Vagina (tissue), 2 donors: ENCODE measurements at regions not wholly inside any gene's neighbourhood (a gene's known extent, or its start where the extent isn't known, plus 50 kb on each side); places are given as distances from the start of the nearest gene placed in this dataset.
"Not testable (repeated sequence)": the region's sequence is repeated elsewhere in the genome, so short reads cannot be mapped to it uniquely, and the experiment has no call there.

Source experiments
- CTCF ChIP-seq, 3 experiments: fragments of 450-650 bp in 2 of 3; fragments of 200-600 bp in 1 of 3; sonication (generic) in 1 of 3; IDR thresholded peaks; one replicate each; pipeline ENCODE4 v1.5.1; 2017 to 2019; ENCODE audit warnings: antibody characterized with exemption in 3 of 3, mild to moderate bottlenecking in 2 of 3, moderate library complexity in 2 of 3
- POLR2A ChIP-seq, 2 donors: fragments of 450-650 bp; IDR thresholded peaks; one replicate each; pipeline ENCODE4 v1.6.1; 2017; ENCODE audit warnings: antibody characterized with exemption in 2 of 2, mild to moderate bottlenecking in 2 of 2, moderate library complexity in 2 of 2

GRCh38 chr5:136547096-136547495 lies 181.8 kb upstream of the TRPC7 start:
- TF ChIP-seq CTCF, POLR2A (IDR thresholded peaks at IDR 0.05): not testable (repeated sequence)
